Tibial nerve (tissue), 4 donors: ENCODE measurements at regions not wholly inside any gene's neighbourhood (a gene's known extent, or its start where the extent isn't known, plus 50 kb on each side); places are given as distances from the start of the nearest gene placed in this dataset.

Experiments
- EP300 ChIP-seq, 2 donors: sonication (generic); formaldehyde crosslinking; IDR thresholded peaks; one replicate each; pipeline ENCODE4 v1.6.1; 2017; ENCODE audit warnings: antibody characterized with exemption in 2 of 2, mild to moderate bottlenecking in 1 of 2
- TF ChIP-seq, protein P1 (sequence below), 5 experiments: fragments of 200-600 bp in 3 of 5; fragments of 450-650 bp in 2 of 5; sonication (generic) in 3 of 5; IDR thresholded peaks; one replicate each; pipeline ENCODE4 v1.5.1; 2016 to 2019; ENCODE audit warnings: antibody characterized with exemption in 5 of 5, mild to moderate bottlenecking in 3 of 5, moderate library complexity in 2 of 5

DNA sequence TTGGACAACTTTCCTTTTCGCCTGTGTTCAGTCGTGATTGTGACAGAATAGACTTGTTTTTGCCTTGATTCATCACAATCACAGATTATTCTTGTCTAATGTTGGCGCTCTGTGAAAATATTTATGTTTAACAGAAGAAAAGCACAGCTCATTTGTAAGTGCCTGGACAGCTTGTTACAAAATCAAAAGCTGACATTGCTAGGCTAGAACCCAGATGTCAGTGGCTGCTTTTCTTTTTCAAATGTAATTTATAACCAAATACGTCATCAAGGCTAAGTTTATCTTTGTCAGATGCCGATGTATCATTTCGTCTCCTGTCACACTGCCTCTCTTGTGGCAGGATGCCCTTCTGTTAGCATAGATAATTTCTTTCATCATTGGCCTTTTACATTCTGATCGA is 1227.3 kb downstream of the PLA2G4A start:
- TF ChIP-seq, protein P1, sequence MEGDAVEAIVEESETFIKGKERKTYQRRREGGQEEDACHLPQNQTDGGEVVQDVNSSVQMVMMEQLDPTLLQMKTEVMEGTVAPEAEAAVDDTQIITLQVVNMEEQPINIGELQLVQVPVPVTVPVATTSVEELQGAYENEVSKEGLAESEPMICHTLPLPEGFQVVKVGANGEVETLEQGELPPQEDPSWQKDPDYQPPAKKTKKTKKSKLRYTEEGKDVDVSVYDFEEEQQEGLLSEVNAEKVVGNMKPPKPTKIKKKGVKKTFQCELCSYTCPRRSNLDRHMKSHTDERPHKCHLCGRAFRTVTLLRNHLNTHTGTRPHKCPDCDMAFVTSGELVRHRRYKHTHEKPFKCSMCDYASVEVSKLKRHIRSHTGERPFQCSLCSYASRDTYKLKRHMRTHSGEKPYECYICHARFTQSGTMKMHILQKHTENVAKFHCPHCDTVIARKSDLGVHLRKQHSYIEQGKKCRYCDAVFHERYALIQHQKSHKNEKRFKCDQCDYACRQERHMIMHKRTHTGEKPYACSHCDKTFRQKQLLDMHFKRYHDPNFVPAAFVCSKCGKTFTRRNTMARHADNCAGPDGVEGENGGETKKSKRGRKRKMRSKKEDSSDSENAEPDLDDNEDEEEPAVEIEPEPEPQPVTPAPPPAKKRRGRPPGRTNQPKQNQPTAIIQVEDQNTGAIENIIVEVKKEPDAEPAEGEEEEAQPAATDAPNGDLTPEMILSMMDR (IDR thresholded peaks at IDR 0.05) = no peak
- no peak for TF ChIP-seq EP300 (IDR thresholded peaks at IDR 0.05)
